GM18909 (cell line): ENCODE measurements at regions not wholly inside any gene's neighbourhood (a gene's known extent, or its start where the extent isn't known, plus 50 kb on each side); places are given as distances from the start of the nearest gene placed in this dataset.

Experiments
- ATAC-seq: cut with Tn5 transposase; IDR thresholded peaks from one replicate; pipeline ENCODE4 v1.9.1; 2021; ENCODE audit warnings: mild to moderate bottlenecking; ENCODE audit not compliant: unreplicated experiment, poor library complexity

DNA sequence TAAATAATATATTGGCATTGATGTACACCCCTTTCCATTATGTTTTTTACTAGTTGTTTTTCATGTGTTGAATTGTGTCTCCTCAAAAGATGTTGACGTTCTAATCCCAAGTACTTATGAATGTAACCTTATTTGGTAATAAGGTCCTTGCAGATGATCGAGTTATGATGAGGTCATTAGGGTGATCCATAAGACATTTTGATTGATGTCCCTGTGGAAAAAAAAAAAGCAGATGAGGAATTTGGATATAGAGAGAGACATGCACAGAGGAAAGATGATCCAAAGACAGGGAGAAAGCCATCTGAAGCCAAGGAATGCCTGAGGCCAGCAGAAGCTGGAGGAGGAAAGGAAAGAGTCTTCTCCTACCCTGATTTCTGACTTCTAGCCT, 632.7 kb downstream of the TLR4 start:
- no peak for ATAC-seq

DNA sequence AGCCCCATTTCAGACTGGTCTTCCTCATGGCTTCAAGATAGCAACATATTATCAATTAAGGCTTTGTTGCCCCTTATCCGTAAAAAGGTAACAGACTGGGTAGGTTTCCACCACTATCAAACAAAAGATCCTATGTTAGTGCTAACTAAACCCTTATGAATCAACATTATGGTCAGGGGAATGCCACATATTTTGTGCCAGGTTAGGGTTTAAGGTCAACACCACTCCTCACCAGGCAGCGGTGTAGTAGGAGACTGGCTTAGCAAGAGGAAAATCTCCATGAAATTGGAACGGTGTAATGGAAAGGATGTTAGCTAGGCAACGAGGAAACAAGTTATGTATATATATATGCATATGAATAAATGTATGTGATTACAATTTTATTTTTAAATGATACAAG, 655.8 kb downstream of the TLR4 start:
- ATAC-seq, result no peak

DNA sequence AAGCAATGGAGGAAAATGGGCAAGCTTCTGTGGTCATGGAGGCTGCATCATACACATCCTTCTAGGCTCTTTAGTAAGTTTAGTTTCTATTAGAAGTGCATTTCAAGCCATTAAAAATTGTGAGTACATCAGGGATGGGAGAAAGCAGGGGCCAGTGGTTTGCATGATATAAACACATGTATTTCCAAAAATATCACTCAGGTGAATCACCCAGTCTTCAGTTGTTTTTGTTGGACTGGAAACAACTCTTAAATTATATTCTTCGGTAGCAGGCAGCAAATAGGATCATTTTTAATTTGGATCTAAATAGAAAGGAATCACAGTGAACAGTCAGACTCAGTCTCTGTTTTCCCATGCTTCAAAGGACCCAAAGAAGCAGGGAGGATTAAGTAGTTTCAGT, 657.9 kb downstream of the TLR4 start:
- ATAC-seq, result no peak

DNA sequence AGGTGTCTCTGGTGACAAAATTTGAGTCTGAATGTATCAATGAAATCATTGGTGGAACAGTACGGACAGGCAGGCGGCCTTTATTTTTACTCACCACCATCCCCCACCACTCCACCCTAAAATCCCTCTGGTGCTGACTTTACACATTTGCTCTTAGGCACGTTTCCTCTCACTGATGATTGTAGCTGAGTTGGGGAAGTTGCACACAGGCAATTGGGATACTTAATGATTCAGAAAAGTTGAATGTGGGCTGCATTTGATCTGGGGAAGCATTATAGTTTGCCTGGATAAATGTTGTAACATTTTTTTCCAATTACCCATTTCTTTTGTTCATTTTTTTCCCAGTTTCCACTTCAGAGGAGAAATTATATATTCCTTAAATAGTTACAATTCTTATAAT, 658.4 kb downstream of the TLR4 start:
- no peak for ATAC-seq

DNA sequence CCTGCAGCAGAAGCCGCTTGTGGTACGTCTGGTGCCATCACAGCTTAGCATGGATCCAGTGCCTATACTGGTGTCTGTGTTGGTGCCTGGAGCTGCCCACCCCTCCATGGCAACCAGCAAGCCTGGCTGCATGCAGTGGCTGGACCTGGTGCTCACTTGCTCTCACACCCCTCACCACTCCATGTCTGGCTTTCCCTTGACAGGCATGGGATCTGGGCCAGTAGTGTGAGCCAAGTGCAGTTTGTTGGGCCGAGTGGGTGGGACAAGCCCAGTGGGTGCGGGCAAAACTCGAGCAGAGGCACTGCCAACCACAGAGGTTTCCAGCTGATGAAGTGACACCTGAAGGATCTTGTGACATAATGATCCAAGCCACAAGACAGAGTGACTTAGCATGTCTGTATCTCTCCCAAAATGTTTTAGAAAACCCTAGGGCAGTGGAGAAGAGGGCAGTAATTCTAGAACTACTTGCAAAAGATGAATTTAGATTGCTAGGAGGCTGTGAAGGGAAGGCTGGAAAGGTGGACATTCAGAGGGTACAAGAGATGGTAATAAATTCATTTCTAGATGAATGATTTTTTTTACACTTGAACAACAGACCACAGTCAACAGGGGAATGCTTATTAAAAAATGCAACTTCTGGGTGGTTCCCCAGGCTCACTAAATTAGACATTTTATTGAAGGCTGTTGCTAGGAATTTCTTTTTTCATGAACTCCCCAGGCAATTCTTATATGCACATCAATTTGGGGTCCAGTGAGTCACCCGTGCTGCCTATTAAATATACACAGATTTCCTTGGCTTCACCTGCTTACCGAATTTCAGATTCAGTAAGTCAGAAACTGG, 660.3 kb downstream of the TLR4 start:
- ATAC-seq, result no peak

DNA sequence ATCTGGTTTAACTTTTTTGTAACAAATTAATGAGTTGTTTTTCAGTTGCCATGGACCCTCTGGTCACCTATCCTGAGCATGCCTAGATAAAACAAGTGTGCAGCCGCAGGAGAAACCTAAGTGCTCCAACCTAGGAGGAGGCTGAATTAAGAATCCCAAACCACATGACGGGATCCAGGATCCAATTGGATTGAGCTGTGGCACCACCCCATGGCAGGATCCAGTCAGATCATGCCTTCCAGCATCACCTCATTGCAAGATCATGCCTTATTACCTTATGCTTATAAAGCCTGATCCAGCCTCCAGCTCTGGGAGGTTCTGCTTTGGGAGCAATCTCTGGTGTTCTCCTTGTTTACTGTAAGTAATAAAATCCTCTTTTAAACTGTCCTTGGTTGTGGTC, 662.0 kb downstream of the TLR4 start:
- ATAC-seq, result no peak

DNA sequence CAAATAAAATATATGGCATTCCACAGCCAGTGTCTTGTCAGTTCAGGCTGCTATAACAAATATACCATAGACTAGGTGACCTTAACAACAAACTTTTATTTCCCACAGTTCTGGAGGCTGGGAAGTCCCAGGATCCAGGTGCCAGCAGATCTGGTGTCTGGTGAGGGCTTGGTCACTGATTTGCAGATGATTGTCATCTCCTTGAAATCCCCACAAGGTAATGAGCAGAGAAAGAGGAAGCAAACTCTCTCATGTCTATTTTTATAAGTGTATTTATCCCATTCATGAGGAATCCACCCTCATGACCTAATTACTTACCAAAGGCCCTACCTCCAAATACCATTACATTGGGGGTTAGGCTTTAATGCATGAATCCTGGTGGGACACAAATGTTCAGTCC, 663.2 kb downstream of the TLR4 start:
- peak; percentile 45 for ATAC-seq

DNA sequence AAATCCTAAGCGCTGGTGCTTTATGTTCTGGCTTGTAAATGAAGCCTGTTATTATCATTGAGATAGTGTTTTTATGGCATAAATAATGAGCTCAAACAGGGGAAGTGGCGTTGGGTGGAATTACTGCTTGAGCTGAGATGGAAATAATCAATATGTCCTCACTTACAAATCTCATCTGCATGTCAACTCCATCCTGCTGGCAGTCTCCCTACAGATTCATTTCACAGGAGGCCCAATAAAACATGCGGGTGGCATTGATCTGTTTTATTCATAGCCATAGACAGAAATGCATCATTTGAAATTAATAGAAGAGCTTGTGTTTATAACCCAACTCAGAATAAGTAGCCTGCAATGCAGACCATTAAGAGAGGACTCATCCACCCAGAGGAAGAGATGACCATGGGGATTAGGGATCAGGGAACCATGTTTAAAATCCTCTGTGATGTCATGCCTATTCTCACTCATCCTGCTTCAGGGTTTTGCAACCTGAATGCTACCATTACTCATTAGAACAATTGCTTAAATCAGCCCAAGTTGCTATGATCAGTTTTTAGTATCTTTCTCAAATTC, 680.4 kb downstream of the TLR4 start:
- no peak for ATAC-seq

DNA sequence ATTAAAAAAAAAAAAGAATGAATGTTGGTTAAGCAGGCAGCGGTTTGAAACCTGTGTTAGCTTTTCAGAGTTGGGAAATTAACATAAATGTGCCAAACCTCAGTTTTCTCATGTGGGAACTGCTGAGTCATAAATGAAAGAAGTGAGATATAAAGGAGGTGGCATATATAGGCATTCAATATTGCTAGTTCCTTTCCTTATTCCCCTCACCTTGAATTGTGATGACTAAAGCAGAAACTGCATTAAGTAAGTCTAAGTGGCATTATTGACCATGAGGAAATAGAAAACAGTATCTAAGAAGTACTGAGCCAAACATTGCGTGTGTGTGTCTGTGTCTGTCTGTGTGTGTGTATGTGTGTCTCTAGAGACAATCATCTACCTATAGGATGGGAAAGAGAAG, 691.2 kb downstream of the TLR4 start:
- peak; percentile 82 for ATAC-seq

DNA sequence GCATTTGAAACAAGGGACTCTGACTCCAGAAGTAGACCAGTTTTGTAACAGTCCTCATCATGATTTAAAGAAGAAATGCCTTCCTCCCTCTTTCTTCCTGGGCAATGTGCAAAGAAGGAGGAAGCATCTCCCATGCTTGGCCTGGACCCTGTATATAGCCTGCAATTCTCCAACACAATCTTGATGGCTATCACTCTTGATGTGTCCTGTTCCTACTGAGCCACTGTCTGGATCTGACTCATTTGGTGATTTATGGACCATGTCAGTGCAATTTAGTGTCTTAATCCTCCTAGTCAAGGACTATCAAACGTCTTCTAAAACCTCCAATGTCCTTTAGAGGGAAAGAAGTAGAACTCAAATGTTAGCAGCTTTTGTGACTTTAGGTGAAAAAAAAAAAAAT, 697.3 kb downstream of the TLR4 start:
- ATAC-seq, result no peak

DNA sequence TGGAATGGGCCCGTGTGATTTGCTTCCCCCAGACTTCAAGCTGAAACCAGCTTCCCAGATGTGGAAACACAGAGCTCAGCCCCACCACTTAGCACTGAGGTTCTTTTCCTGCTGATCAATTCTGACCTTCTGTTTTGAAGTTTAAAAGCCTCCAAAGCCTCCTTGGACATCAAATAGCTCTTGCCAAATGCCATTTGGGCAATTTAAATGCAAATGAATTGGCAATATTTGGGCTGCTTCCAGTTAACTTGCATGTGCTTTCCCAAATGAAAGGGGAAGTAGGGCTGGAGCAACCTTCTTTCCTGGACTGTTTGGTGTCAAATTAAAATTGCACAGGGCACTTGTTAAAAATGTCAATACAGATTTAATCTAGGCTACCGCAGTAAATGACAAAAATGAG, 710.5 kb downstream of the TLR4 start:
- no peak for ATAC-seq

DNA sequence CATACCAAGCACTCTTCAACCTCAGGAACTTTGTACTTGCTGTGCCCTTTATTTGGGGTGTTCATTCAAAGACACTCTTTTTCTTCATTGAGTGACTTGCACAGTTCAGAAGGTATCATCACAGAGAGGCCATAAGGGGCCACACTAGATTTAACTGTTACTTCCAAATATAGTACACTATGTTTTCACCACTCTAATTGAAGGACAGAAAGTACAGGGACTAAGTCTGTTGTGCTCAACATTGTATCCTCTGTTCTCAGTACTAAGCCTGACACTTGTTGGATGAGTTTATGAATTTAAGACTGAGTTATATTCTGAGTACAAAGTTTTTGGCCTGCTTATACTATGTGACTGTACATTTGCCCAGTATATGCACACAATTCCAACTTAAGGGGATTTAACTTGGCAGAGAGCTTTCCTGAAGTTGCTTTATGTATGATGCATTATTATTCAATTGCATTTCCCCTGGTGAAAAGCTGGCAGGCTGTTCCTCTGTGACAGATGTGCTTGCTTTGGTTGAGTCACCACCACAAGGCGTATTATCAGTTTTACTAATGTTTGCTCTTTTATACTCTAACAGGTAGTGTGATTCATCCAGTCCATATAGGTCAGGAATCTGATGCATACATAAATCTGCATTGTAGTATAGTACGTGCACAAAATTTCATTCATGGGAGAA, 714.8 kb downstream of the TLR4 start:
- ATAC-seq, result no peak

DNA sequence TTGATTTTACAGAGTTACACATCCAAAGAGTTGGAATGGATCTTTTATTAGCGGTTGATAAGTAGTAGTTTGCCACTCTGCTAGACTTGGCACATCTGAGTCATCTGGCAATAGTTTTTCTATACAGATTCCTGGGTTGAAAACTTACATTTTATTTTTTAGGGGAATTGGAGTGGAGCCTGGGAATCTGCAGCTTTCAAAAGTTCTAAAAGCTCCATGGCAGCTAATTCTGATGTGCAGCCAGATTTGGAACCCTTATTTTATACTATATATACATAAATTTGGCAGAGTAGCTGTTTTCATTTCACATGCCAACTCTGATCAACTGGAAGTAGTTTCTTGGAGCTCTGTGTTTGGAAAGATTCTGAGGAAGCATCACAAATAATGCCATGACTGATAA, 715.5 kb downstream of the TLR4 start:
- ATAC-seq, result no peak

DNA sequence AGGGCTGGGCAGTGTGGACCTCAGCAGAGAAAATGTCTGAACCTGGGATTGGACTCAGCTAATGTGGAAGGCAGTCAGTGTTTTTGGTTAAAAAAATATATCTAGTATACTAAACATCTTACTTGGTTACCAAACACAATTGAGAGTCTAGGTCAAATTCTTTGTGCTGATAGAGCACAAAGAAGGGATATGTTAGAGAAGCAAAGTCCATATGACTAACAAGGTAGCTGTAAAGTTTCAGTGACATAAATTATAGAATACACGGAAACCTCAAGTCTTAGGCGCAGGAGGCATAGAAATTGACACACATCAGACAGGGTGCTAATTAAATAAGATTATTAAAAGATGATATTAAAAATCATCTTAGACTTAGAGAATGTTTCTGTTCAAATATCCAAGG, 718.3 kb downstream of the TLR4 start:
- ATAC-seq, result no peak

DNA sequence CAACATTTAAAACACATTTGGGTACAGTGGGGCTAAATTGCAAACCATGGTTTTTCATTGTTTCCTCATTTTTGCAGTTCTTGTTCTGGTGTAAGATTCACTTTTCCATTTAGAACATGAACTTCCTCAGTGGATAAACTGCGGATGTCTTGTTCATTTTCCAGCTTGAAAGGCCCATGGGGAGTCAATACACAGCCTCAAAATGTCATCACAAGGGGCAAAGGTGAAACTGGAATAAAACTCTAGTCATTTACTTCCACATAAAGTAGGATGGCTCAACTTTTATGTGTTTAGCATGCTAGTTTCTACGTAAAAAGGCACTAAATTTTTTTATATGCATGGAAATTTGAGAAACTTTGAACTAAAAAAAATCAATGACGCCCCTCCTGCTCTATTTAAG, 718.8 kb downstream of the TLR4 start:
- no peak for ATAC-seq

DNA sequence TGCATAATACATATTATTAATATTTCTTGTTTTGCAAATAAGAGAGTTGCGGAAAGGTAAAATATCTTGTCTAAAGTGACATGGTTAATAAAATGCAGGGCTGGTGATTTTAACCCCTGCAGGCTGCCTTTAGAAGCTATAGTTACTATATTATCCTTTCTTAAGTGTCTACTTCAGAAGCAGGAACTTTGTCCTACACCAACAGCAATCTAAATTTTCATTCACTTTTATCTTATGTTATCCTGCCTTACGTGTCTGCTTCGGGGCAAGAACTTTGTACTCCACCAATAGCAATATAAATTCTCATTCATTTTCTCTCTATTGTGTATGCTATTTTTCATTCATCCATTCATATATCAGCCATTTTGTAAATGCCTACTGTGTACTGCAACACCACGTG, 719.5 kb downstream of the TLR4 start:
- ATAC-seq, result no peak

DNA sequence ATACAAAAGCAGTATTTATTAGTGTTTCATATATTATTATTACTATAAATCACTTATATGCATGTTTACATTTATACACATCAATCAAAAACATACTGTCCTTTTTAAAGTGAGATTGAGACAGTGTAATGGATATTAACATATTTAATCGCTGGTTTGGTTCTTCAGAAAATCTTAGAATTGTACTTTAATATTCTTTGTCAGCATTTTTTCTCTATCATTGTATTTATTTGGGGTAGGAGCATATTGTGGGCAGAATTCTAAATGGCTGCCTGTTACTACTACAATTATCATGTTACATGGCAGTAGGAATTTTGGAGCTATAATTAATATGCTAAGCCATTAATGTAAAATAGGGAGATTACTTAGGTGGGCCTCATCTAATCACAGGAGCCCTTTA, 722.6 kb downstream of the TLR4 start:
- ATAC-seq, result no peak

DNA sequence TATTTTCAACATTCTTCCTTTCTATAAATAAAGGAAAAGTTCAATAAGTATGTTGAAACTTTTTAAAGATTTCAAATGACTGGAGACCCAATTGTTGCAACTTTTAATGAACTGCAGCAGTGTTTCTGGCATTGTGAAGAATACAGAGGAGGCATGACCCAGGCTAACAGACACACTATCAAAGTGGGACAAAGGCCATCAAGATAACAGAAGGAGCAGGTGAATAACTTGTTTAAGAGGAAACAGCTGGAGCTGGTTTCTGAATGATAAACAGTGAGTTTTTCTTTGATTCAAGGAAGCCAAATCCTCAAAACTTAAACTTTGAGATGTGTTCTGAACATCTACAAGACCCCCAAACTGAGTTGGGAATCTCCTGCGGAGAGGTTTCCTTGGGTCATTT, 734.6 kb downstream of the TLR4 start:
- ATAC-seq, result no peak

DNA sequence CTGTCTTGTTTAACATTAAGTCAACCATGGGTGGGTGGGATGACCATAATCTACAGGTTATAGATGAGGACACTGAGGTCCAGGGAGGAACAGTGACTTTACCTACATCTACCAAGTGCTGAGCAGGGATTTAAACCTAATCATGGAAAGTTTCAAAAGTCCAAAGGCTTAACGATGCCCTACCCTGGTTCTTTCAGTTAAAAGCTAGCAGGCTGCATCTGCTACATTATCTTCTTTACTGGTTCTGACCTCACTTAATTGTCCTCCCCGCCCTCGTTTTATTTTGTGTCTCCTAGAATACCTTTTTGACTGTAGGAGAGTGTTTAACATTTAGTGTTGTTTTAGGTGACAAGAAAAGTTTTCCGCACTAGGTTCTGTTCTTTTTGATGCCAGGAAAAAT, 735.2 kb downstream of the TLR4 start:
- ATAC-seq, result no peak

DNA sequence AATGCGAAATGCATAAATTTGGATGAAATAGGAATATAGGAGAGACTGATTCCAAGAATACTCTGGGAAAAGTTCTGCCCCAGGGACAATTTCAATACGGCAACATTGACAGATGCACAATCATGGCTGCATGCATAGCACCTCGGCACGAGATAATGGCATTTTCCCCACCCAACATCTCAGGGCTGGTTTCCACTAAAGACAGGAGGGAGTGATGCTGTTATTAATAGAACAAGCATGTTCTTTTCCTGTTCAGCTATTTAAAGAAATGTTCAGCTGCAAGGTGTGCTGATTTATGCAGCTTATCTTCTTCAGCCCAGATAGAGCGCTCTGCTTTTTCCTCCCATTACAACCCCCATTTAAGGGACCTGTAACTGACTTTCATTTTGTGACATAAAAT, 740.2 kb downstream of the TLR4 start:
- ATAC-seq, result no peak

DNA sequence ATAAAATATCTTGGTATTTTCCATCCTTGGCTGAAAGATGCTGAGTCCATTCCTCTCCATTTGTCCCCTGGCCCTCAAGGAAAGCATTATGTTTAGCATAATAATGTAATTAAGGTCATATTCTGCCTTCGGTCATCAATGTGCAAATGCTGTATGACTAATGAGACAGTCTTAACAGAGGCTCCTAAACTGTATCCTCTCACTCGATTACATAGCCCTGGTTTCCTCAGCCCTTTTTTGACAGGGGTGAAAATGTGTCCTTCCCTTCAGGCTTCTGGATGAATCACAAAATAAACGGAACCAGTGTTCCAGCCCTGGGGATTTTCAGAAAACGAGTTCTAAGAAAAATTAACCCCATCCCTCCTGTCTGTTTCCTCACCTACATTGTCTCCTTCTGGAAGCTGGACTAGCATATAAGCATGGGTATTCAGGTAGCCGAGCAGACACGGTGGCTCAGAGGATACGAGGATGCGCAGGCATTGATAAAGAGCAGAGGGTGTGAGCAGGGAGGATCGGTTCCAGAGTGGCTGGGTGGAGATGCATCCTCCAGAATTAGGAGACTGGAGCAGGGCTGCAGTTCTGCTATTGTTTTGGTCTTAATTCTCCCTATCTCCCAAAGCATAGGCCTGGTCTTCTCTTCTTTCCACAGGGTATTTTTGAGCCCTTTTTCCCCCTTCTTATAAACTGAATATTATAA, 742.9 kb downstream of the TLR4 start:
- ATAC-seq, result no peak
